ENCODE measurements at regions not wholly inside any gene's neighbourhood (a gene's known extent, or its start where the extent isn't known, plus 50 kb on each side); places are given as distances from the start of the nearest gene placed in this dataset.

GRCh38 chr5:130289132-130290088 lies 385.1 kb downstream of the CHSY3 start:
- TF ChIP-seq CTCF (IDR thresholded peaks at IDR 0.05) (no peak), POLR2A (IDR thresholded peaks at IDR 0.05) (no peak)

Measured in right lobe of liver (tissue), 4 donors.